NOMO-1 treated with DMSO at 0.1 percent for 48 hours (cell line): ENCODE measurements at regions not wholly inside any gene's neighbourhood (a gene's known extent, or its start where the extent isn't known, plus 50 kb on each side); places are given as distances from the start of the nearest gene placed in this dataset.
"Not testable (repeated sequence)": the region's sequence is repeated elsewhere in the genome, so short reads cannot be mapped to it uniquely, and the experiment has no call there.

Experiments used
- DNase-seq: peaks from one replicate; lab custom pipeline; 2025; ENCODE audit not compliant: unreplicated experiment; lab: John Stamatoyannopoulos, UW

DNA sequence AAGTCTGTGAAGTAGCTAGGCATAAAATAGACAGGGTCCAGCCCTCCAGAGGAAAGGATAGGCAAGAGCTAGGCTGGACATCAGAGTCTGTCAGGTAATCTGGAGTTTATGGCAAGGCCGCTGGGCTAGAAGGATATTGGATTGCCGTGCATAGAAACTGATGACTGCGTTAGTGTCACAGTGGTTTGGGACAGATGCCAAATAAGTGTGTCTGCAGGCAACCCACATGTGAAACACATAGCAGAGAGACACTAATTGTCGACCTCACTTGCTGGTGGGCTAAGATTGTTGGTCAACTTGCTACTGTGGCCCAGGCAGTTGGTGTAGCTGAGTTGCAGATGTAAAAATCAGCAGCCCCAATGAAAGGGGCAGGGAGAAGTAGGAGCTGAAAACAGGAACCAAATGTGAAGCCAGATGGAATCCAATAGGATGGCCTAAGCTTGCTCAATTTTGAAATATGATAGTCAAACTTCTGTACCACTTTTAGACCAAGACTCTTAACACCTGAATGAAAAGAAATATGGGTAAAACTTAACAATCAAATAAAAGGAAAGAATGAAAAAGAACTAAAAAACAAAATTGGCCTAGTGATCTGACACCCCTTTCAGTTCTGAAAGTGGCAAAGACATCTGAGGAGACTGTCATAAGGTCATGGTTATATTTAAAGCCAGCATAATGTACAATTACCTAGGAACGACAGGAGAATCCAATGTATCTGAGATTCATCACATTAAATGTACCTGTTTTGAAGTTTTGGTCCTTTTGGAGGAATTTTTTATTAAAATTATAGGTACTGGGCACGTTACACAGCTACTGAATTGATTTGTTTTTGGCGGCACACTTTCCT is 243.3 kb upstream of the ACTBL2 start:
- no peak for DNase-seq

DNA sequence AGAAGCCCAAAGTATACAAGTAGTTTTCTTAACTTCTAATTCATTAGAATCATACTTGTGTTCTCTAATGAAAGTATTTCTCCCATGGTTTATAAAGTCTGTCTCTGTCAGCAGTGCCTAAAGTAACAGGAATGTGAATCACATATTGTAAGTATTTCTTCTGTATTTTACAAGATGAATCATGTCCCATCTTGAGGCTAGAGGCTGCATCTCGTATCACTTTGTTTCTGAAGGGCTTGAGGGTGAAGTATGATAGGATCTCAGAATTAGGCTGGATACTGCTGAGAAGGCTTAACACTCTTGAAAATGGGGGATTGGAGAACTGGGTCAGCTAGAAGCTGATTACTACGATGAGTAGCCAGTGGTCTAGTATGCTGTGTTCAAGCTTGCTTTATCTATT is 242.2 kb upstream of the ACTBL2 start:
- DNase-seq, result no peak

DNA sequence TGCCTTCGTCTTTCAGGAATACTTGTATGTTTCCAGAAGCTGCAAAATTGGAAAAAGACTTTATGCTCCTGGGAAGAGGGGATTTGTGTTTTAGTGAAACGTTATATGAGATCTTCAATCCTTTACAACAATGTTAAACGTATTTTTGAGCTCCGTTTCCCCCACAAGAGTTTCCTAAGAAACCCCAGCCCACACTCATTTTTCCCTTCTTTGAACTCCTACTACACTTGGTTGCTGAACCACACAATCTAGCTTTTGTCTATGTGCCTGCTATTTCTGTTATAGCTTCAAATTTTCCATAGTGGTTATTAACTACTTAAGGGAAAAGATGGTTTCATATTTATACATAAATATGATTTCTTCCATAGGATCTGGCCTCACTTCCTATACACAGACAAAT is 238.6 kb upstream of the ACTBL2 start:
- no peak for DNase-seq

DNA sequence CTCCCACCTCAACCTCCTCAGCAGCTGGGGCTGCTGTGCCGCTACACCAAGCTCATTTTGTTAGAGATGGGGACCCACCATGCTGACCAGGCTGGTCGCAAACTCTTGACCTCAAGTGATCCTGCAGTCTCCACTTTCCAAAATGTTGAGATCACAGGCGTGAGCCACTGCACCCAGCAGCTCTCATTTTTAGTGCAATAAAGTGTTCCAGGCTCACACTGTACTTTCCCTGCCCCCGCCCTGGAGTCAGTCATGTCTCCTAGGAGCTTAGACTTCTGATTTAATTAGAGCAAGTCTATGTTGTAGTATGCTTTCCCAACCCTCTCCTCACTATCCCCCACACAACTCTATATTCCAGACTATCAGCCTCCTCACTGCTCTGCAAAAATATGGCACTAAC is 238.0 kb upstream of the ACTBL2 start:
- DNase-seq, result no peak

DNA sequence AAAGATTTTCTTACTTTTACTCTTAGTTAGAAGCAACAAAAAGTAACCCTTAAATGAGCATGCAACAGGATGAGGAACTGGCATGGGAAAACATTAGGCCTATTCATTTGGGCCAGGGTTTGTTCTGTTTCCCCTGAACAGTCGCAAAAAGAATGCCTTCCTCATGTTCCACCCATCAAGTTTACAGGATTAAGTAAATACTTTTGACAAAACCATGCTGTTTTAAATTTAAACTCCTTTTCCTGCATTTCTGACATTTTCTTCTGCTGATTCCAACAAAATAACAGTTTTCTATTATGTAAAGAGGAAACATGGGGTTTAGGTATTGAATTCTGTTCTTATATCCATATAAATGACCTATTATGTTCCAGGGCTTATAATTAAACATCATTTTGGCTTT is 236.6 kb upstream of the ACTBL2 start:
- DNase-seq, result no peak

DNA sequence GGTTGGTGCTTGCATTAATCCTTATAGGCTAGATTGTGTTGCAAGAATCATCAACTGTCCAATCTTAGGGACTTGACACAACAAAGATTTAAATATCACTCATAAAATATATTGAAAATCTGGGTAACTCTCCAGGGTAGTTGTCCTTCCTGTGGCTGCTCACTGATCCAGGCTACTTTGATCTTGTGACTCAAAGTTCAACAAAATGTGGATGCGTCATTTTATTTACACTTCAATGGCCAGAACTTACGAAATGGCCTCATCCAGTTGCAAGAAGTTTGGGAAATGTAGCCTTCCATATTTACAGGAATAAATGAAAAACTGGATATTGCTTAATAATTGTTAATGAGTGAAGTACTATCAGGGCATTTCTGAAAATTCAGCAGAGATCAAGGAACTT is 235.5 kb upstream of the ACTBL2 start:
- no peak for DNase-seq

DNA sequence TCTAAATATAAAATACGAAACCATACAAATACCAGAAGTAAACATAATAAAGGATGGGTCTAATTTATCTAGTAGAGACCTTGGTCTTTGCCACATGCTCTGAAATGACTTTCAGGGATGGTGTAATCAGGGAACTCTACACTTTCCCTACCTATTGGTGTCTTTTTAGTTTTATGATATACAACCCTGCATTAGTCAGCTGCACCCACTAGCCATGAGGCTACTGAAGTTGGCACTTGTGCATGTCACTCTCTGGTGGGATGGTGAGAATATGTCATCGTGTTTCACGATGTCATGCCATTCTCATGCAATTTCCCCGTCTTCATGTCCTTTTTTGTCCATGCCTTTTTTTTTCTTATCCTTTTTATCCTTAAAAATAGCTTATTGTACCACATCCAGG is 234.9 kb upstream of the ACTBL2 start:
- no peak for DNase-seq

DNA sequence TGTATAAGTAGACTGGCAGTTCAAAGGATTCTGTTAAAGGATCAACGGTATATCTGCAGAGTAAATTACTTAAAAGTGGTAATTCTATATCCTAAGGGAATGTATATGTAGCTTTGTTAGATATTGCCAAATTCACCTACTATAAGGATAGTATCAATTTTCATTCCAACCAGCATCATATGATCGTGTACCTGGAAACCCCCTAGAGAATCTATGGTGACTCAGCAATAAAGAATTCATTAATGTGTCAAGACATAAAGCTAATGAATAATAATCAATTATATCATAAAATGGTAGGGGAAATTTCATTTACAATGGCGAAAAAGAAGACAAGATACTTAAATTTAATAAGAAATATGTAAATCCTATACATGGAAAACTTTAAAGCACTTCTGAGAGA is 234.1 kb upstream of the ACTBL2 start:
- no peak for DNase-seq

DNA sequence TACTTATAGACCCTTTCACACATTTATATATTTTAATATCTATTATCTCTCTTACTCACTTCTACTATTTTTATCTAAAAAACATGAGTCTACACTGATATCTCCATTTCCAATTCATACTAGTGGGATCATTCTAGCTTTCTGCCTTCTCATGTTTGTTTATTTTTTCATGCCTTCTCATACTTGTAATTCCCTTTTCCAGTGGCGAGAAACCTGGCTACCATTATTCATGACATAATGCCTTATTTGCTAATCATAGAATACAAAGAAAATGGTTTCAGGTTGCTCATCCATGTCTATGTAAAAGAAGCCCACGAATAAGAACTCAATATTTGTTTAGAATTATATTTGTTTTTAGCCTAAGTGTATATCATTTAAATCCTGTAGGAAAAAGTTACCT is 232.7 kb upstream of the ACTBL2 start:
- no peak for DNase-seq

DNA sequence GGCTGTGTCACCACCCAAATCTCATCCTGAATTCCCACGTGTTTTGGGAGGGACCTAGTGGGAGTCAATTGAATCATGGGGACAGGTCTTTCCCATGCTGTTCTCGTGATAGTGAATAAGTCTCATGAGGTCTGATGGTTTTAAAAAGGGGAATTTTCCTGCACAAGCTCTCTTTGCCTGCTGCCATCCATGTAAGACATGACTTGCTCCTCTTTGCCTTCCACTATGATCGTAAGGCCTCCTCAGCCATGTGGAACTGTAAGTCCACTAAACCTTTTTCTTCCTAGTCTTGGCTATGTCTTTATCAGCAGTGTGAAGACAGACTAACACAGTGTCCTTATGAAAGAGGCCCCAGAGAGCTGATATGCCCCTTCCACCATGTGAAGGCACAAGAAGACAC is 230.9 kb upstream of the ACTBL2 start:
- DNase-seq, result not testable (repeated sequence)

DNA sequence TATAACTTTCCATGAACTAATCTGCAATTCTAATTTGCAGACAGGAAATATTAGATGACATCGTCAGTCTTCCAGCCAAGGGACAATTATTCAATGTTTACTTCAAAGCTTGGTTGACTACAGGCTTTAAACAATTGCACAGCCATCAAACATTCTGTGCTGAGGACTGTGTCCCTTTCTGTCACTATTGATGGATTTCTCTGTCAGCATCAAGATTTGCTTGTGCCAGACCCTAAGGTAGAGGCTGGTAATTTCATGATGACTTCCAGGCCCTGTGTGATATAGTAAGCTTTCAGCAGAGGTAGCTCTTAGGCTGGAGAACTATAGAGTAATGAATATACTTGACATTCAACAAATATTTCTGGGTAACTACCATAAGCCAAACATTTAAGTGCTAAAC is 229.3 kb upstream of the ACTBL2 start:
- no peak for DNase-seq

DNA sequence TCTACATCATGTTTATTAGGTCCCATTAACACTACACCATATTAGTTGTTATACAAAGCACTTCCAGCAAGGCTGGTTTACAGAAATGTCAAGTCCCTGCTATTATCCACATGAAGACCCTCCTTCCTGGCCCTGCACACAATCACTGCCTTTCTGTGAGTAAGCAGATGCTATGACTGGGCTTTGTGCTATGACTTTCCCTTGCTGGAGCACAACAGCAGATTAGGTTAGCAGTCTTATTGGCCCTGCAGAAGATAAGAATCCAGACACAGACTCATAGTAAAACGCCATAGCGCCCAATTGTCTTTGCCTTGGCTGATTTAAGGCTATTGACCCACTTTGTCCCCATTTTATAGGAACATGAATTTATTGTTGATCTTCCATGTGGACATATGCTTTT is 228.9 kb upstream of the ACTBL2 start:
- no peak for DNase-seq

DNA sequence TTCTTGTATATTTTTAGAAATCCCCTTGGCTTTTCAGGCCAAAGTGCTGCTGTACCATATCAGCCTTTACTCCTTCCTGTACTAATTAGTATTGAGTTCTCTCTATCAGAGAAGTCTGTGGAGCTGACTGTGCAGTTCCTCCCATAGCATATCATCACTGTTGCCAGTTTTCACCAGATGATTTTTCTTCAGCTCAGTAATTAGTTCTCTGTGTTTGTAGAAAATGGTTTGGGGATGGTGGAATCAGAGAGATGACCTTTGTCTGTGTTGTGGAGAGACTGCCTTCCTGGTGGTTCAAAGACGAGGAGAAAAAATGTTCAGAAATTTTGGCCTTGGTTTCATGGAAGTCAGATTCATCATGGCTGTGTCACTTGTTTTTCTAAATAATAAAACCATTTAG is 227.5 kb upstream of the ACTBL2 start:
- no peak for DNase-seq

DNA sequence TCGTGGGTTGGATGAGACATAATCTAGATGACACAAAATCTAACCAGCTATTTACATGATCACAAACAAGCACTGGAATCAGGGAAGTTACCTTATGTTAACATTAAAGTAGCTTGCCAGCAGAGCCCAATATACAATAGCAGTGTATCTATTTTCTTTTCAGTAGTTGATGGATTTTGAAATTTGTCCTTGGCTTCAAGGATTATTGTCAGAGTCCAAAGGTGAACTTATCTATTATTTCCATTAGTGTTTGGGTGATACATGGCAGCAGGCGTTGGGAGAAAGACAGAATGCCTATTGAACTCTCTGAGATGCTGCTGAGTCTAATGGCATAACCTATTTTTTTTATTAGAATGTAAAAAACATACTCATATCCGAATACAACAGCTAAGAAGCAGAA is 223.2 kb upstream of the ACTBL2 start:
- no peak for DNase-seq

DNA sequence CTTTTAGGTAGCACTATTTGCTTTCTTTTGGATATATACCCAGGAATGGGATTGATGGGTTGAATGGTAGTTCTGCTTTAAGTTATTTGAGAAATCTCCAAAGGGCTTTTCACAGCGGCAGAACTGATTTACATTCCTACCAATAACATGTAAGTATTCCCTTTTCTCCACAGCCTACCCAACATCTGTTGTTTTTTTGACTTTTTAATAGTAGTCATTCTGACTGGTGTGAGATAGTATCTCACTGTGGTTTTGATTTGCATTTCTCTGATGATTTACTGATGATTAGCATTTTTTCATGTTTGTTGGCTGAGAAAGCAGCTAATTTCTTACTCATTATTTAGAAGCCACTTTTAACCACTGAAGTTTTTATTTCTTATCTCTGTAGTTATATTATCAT is 221.1 kb upstream of the ACTBL2 start:
- no peak for DNase-seq

DNA sequence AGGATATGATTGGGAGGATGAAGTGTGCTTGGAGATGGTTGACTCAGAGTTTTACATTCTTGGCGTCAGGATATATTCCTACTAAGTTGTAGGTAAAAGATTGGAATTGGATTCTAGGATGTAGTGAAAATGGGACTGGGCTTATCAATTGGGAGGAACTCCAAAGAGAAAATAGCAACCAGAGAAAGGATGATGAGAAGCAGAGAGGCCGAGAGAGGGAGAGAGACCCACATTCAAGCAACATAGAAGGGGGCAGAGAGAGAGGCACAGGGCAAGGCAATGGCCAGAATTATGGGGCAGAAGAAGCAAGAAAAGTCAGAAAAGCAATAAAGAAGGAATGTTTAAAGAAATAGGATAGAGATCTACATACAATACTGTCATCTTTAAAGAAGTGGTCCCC is 217.9 kb upstream of the ACTBL2 start:
- DNase-seq, result no peak

DNA sequence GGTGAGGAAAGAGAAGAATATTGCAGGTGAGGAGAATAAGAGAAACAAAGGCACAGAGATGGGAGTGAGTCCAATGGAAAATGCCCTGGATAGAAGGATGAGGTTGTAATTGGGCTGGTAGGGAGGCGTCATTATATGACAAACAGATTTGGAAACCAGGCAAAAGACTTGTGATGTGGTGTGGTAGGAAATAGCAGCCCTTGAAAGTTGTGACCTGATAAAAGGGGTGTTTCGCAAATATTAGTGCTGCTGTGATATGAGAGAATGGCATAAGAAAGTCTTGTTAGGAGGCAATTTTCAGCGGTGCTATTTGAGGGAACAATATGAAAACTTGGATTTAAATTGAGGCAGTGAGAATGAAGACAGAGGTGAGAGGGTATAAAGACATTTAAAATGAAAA is 217.5 kb upstream of the ACTBL2 start:
- no peak for DNase-seq

DNA sequence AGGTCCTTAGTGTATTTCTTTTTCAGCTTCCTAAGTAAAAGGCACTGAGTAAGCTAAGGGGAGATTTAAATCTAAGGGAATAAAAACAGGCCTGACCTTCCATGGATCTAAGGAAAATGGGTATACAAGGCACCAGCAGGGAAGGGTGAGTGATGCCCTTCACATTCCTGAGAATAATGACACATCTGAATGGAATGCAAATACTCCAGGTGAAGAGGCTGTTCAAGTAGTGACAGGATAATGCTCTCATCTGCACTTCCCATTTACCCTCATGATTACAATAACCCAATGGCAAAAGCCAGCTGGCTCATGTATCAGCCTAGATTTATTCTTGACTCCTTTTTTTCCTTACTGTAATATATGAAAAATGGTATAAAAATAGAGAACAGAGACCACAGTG is 216.2 kb upstream of the ACTBL2 start:
- no peak for DNase-seq

DNA sequence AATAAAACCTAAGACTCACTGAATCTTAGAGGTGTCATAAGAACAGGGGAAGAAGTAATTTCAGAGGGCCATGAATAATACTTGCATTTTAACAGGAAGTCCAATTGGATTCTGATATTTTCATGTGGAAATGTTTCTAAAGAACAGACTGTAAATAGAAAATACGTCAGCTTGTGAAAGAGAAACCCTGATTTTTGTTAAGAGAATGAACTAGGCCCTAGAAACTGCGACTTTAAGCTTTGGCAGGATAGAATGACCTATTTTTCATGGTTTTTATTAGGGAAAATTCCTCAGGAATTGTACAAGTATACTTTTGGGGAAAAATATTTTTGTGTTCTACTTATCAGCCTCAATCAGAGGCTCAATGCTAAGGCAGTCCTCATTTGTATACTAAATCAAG is 215.5 kb upstream of the ACTBL2 start:
- DNase-seq, result no peak

DNA sequence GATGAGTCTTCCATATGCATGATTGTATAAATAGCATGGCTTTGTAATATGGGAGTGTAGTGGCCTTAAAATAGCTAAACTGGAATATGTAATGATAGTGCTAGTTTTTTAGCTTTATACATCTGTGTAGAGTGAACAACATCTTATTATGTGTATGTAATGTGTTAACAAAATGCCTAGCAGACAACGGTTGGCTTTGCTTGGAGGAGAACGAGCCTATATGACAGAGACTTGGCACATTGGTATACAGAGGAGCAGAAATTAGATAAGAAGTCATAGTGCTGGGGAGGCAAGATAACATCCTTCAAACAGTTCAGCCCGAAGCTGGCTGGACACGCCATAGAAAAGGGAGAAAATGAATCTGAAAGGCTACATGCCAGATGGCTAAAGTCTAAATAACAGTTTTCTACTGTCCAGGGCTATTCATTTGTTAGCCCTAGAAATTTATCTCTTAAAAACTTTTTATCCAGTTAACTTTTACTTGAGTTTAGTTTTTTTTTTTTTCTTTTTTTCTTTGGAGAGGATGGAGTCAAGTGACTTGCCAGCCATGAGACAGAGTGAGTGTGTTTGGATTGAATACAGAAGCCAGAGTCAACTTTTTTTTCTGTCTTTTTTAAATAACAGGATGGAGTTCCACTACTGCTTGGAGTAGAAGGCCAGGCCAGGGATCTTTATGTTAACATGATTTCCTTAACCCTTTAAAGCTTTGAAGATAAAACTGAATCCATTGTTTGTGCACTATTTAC is 214.4 kb upstream of the ACTBL2 start:
- no peak for DNase-seq

DNA sequence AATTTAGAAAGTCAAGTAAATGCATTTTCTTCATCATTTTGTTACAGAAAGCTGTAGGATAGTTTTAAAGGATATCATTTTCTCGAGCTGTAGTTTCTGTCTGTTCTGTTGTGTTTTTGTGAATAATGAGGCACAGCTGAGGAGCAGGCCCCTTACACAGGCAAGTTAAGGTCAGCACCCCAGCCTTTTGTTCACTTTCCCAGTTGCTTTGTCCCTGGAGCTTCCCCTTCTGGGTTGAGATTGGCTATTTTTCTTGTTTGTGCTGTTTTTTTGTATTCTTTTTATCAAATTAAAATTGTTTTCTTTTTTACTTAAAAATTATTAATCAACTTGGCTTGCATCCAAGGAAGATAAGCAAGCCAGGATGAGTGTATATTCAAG is 213.8 kb upstream of the ACTBL2 start:
- DNase-seq, result no peak

DNA sequence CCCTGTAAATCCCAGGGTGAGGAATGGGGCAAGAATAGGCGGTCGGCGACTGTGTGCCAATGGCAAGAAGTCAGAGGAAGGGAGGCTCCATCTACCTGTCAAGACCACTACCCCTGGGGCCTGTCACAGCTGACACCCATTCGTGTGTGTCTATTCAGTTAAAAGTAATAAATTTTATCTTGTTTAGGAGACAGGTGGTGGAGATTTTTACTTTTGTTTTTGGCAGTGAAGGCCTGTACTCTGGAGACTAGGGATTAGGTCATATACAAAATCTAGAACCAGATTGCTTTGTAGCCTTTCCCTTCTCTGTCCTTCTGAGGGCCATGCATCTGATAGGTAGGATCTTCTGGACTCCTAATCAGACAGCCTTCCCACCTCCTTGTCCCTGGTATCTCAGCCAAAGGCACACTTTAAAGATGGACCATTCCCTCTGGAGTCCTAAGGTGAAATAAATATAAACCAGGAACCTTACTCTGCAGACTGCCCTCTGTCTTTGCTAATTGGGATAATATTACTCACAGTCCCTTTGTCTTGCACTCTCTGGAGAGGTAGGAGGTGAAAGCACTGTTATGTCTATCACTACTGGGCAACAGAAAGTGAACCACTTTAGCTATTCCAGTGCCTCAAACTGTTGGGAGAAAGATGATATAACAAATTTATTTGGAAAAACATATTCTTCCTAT is 213.2 kb upstream of the ACTBL2 start:
- DNase-seq, result no peak
